Endodermal cell (in vitro differentiated cells): ENCODE measurements at regions not wholly inside any gene's neighbourhood (a gene's known extent, or its start where the extent isn't known, plus 50 kb on each side); places are given as distances from the start of the nearest gene placed in this dataset.

Experiments
- DNase-seq: peaks from one replicate; pipeline ENCODE4 v3.0.0-alpha.2; 2017
- H3K27ac ChIP-seq: 2 replicates; pipeline ENCODE4 v1.5.1; 2013; ENCODE audit warnings: mild to moderate bottlenecking, low read depth, low read length, moderate library complexity
- H3K27me3 ChIP-seq: 2 replicates; pipeline ENCODE4 v1.6.1; 2013; ENCODE audit warnings: mild to moderate bottlenecking, low read length, moderate library complexity; ENCODE audit not compliant: insufficient read depth, control insufficient read depth, poor library complexity, severe bottlenecking
- H3K36me3 ChIP-seq: 2 replicates; pipeline ENCODE4 v1.7.0; 2013; ENCODE audit warnings: mild to moderate bottlenecking, low read length, moderate library complexity; ENCODE audit not compliant: control insufficient read depth, insufficient read depth
- H3K4me1 ChIP-seq: one replicate; pipeline ENCODE4 v1.7.0; 2013; ENCODE audit warnings: low read length; ENCODE audit not compliant: control insufficient read depth, insufficient read depth
- H3K4me3 ChIP-seq: 2 replicates; pipeline ENCODE4 v1.5.1; 2013; ENCODE audit warnings: mild to moderate bottlenecking, low read length, moderate library complexity
- H3K9ac ChIP-seq: 2 replicates; pipeline ENCODE4 v1.6.1; 2013; ENCODE audit warnings: mild to moderate bottlenecking, low read length, moderate library complexity; ENCODE audit not compliant: poor library complexity, severe bottlenecking; ENCODE audit errors: extremely low read depth
- H3K9me3 ChIP-seq: 2 replicates; pipeline ENCODE4 v1.6.1; 2013; ENCODE audit warnings: mild to moderate bottlenecking, low read length, moderate library complexity; ENCODE audit not compliant: control insufficient read depth
- H3K27ac Mint-ChIP-seq: 2 replicates; pipeline ENCODE4 v1.8.0; 2020; ENCODE audit warnings: mixed read lengths
- H3K27me3 Mint-ChIP-seq: 2 replicates; pipeline ENCODE4 v1.8.0; 2021; ENCODE audit warnings: mild to moderate bottlenecking, mixed read lengths; ENCODE audit not compliant: insufficient read depth
- H3K36me3 Mint-ChIP-seq: 2 replicates; pipeline ENCODE4 v1.8.0; 2020; ENCODE audit warnings: low read depth, mixed read lengths
- H3K4me1 Mint-ChIP-seq: 2 replicates; pipeline ENCODE4 v1.8.0; 2020; ENCODE audit warnings: mixed read lengths
- H3K4me3 Mint-ChIP-seq: 2 replicates; pipeline ENCODE4 v1.8.0; 2020; ENCODE audit warnings: mild to moderate bottlenecking, moderate library complexity, mixed read lengths
- H3K9me3 Mint-ChIP-seq: 2 replicates; pipeline ENCODE4 v1.8.0; 2020; ENCODE audit warnings: mild to moderate bottlenecking, mixed read lengths
- CTCF ChIP-seq: fragments of 200-600 bp; sonication (generic); conservative IDR thresholded peaks from 2 replicates; pipeline ENCODE4 v1.5.0; 2021; ENCODE audit warnings: antibody characterized with exemption, mild to moderate bottlenecking
- WGBS, 2 experiments: methylation state at CpG; one replicate each; pipeline versions ENCODE4 v1.1.5 to v1.1.7; 2013; ENCODE audit warnings: missing lambda C conversion rate in 2 of 2, mixed read lengths in 1 of 2; ENCODE audit not compliant: insufficient coverage in 1 of 2, insufficient read length in 1 of 2; 5-methylcytosine and 5-hydroxymethylcytosine counted together

- Mint-ChIP-seq H3K36me3 (no peaks in the 10 kb centered on the region), H3K4me1 (peaks cover 10% of the 10 kb centered on the region), H3K27me3 (peaks cover 10% of the 10 kb centered on the region), H3K4me3 (no peak overlapping the region), H3K27ac (peak overlapping the region; percentile 13), H3K9me3 (peaks cover 7% of the 10 kb centered on the region)
- DNase-seq: peak; percentile 66
- Histone ChIP-seq H3K9me3 (no peaks in the 10 kb centered on the region), H3K36me3 (no peaks in the 10 kb centered on the region), H3K27me3 (no peaks in the 10 kb centered on the region), H3K4me1 (peaks cover 4% of the 10 kb centered on the region), H3K27ac (no peak overlapping the region), H3K4me3 (no peak overlapping the region), H3K9ac (no peak overlapping the region)
- TF ChIP-seq CTCF: peak; percentile 44
- 58% methylated on average over 3 of the region's 3 CpGs; no CpG with 5 or more reads in 1 of the 2 experiments for WGBS, 2 experiments
Observed at GRCh38 chr9:120308495-120308894, 271.5 kb downstream of the CDK5RAP2 start.

GRCh38 chr9:120307599-120307998 lies 272.4 kb downstream of the CDK5RAP2 start:
- Mint-ChIP-seq H3K4me3 (no peak overlapping the region), H3K27ac (no peak overlapping the region), H3K9me3 (peaks cover 8% of the 10 kb centered on the region), H3K36me3 (no peaks in the 10 kb centered on the region), H3K4me1 (peaks cover 10% of the 10 kb centered on the region), H3K27me3 (peaks cover 12% of the 10 kb centered on the region)
- Histone ChIP-seq H3K4me1 (peaks cover 4% of the 10 kb centered on the region), H3K36me3 (no peaks in the 10 kb centered on the region), H3K4me3 (no peak overlapping the region), H3K27ac (no peak overlapping the region), H3K9me3 (no peaks in the 10 kb centered on the region), H3K27me3 (no peaks in the 10 kb centered on the region), H3K9ac (no peak overlapping the region)
- WGBS, 2 experiments: 92 to 93% methylated on average over 2 of the region's 2 CpGs
- peak; percentile 59 for DNase-seq
- no peak for TF ChIP-seq CTCF

GRCh38 chr9:120306561-120306960 lies 273.4 kb downstream of the CDK5RAP2 start:
- Histone ChIP-seq H3K9me3 (no peaks in the 10 kb centered on the region), H3K4me1 (no peaks in the 10 kb centered on the region), H3K4me3 (no peak overlapping the region), H3K36me3 (no peaks in the 10 kb centered on the region), H3K27me3 (no peaks in the 10 kb centered on the region), H3K9ac (no peak overlapping the region), H3K27ac (no peak overlapping the region)
- Mint-ChIP-seq H3K36me3 (no peaks in the 10 kb centered on the region), H3K4me1 (peaks cover 10% of the 10 kb centered on the region), H3K27ac (no peak overlapping the region), H3K9me3 (peaks cover 8% of the 10 kb centered on the region), H3K4me3 (no peak overlapping the region), H3K27me3 (peaks cover 9% of the 10 kb centered on the region)
- TF ChIP-seq CTCF: no peak
- no peak for DNase-seq
- WGBS, 2 experiments: 85% methylated on average over 3 of the region's 3 CpGs; no CpG with 5 or more reads in 1 of the 2 experiments
